IPS-11a (cell line): ENCODE measurements at regions not wholly inside any gene's neighbourhood (a gene's known extent, or its start where the extent isn't known, plus 50 kb on each side); places are given as distances from the start of the nearest gene placed in this dataset.
"Not testable (repeated sequence)": the region's sequence is repeated elsewhere in the genome, so short reads cannot be mapped to it uniquely, and the experiment has no call there.

Experiments
- H3K4me3 ChIP-seq: one replicate; pipeline ENCODE4 v1.5.1; 2013; ENCODE audit warnings: low read depth, low read length, control low read depth

- H3K4me3 ChIP-seq, result no peak overlapping the region
These were observed 63.2 kb upstream of the SNX19 start for GRCh38 chr11:130979386-130979972.

GRCh38 chr11:130980071-130980862, 64.0 kb upstream of the SNX19 start:
- H3K4me3 ChIP-seq, result no peak overlapping the region

DNA sequence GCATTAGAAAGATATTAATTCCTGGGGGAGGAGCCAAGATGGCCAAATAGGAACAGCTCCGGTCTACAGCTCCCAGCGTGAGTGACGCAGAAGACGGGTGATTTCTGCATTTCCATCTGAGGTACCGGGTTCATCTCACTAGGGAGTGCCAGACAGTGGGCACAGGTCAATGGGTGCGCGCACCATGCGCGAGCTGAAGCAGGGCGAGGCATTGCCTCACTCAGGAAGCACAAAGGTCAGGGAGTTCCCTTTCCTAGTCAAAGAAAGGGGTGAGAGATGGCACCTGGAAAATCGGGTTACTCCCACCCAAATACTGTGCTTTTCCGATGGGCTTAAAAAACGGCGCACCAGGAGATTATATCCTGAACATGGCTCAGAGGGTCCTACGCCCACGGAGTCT, 68.0 kb upstream of the SNX19 start:
- not testable (repeated sequence) for H3K4me3 ChIP-seq

GRCh38 chr11:130992788-130993187, 76.5 kb upstream of the SNX19 start:
- no peak overlapping the region for H3K4me3 ChIP-seq

GRCh38 chr11:130994043-130994442, 77.8 kb upstream of the SNX19 start:
- no peak overlapping the region for H3K4me3 ChIP-seq

- no peak overlapping the region for H3K4me3 ChIP-seq
These were observed 79.0 kb upstream of the SNX19 start for GRCh38 chr11:130995266-130995665.

- no peak overlapping the region for H3K4me3 ChIP-seq
These were observed 81.0 kb upstream of the SNX19 start for GRCh38 chr11:130997278-130997677.

GRCh38 chr11:130999086-130999485, 82.8 kb upstream of the SNX19 start:
- no peak overlapping the region for H3K4me3 ChIP-seq

DNA sequence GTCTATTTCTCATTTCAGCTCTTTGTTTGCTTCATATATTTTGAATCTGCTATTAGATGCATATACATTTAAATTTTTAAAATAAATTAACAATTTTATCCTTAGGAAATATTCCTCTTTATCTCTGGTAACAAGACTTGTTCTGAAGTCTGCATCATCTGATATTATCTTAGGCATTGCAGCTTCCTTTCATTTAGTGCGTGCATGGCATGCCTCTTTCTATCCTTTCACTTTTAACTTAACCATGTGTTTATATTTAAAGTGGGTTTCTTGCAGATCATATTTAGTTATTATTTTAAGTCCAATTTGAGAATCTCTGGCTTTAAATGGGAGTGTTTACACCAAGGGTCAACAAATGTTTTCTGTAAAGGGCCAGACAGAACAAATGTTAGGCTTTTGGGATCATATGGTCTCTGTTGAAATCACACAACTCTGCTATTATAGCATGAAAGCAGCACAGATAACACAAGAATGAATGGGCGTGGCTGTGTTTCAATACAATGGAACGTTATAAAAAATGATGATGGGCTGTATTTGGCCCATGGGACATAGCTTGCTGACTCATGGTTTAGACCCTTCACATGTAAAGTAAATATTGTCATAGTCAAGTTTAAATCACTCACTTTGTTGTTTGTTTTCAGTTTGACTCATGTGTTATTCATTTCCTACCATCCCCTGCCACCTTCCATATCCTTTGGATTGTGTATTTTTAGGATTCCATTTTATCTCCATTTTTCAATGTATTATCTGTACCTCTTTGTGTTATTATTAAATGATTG, 83.9 kb upstream of the SNX19 start:
- H3K4me3 ChIP-seq, result no peak overlapping the region

- no peak overlapping the region for H3K4me3 ChIP-seq
These were observed 85.9 kb upstream of the SNX19 start for GRCh38 chr11:131002145-131002544.

- no peak overlapping the region for H3K4me3 ChIP-seq
These were observed 89.5 kb upstream of the SNX19 start for GRCh38 chr11:131005829-131006228.

- H3K4me3 ChIP-seq, result no peak overlapping the region
These were observed 108.7 kb upstream of the SNX19 start for GRCh38 chr11:131025020-131025419.

DNA sequence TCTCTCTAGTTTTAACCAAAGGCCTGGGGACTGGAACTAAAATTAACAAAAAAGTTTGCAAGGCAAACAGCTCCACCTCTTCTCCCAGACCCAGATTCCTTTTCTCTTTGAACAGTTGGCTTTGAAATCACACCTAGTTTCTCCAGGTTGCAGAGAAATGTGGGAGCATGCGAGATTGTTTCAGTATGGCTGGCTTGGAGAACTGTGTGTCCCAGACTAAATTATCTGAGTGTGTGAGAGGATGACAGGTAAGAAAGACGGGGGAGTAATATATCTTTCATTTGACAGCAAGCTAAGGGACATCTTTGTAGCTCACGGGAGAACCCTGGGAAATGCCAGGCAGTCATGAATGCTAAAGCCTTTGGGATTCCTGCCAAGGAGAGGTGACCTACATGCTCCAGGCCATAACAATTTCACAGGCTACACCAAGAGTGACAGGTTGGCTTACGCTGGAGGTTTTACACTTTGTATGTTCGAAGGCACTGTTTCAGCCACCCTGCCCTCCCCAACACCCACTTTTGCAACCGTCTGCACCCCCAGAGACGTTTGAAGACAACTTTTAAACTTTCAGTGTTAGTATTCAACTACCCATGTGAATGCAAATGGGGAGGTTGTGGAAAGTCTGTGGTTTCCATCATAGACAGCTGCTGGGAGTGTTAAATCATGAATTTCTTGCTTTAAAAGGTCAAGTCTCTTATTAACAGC, 109.3 kb upstream of the SNX19 start:
- no peak overlapping the region for H3K4me3 ChIP-seq

DNA sequence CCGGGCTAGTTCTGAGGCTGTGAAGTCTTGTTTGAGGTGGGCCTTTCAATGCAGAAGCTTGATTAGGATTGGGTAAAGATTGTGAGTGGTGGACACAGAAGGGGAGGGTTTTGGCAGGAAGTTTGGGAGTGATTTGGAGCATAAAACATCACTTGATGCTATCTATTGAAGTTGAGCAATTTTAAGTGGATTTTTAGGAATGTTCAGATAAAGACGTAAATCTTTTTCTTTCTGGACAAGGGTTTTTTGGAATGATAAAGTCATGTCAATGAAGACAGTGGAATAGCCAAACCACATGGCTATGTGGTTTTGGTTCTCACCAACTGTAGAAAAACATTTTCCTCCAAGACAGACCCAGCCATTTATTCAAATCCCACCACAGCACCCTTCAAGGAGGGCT, 111.2 kb upstream of the SNX19 start:
- no peak overlapping the region for H3K4me3 ChIP-seq

- no peak overlapping the region for H3K4me3 ChIP-seq
These were observed 116.9 kb upstream of the SNX19 start for GRCh38 chr11:131033151-131033651.

DNA sequence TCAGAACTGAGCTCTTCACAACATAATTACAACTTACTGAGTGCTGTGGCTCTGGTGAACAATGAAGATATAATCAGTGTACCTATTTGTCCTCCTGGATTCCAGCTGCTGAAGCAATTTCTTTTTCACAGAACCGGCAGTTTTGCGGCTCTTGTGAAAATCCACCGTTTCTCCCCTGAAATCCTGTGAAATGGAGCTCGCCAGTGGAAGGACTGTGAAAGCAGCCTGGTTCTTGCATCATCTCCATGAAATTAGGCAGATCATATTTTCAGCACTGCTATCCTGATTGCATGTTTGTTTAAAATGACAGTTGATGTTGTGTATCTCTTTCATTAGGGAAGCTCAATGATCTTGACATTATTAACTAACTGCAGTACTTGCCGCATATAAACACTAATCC, 120.2 kb upstream of the SNX19 start:
- H3K4me3 ChIP-seq, result no peak overlapping the region

DNA sequence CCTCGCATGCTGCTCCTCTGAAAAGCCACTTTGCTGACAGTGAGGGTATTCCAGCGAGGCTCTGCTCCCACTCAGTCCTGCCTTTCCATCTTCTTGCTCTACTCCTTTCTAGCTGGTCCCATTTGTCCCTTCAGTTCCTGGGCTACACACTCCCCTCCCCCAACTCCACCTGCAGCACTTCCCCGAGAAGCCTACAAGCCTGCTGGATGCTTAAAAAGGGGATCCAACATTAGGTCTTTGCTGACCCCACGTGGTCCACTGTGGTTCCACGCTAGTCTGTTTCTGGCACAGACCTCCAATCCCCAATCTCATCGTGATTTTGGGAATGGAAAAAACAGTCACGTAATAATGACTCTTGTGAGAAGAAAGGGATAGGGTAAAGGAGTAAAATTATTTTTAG, 121.6 kb upstream of the SNX19 start:
- H3K4me3 ChIP-seq, result no peak overlapping the region

- no peak overlapping the region for H3K4me3 ChIP-seq
These were observed 122.3 kb upstream of the SNX19 start for GRCh38 chr11:131038597-131038996.

- no peak overlapping the region for H3K4me3 ChIP-seq
These were observed 125.2 kb upstream of the SNX19 start for GRCh38 chr11:131041331-131042040.

DNA sequence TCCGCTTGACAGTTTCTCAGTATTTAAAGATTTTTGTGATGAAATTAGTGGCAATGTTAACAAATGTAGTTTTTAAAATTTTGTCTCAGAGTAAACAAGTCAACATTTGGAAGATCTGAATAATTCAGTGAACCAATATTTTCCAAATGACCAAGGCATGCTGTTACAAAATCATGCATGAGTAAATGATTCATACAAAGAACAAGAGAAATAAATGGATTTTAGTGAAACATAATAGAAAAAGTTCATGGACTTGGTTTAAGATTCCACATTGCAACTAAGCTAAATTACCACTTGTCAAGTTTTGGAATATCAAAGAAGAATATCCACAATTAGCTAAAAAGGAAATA, 125.7 kb upstream of the SNX19 start:
- H3K4me3 ChIP-seq, result no peak overlapping the region

- H3K4me3 ChIP-seq, result no peak overlapping the region
These were observed 127.0 kb upstream of the SNX19 start for GRCh38 chr11:131043251-131043650.
